ENCODE measurements at regions not wholly inside any gene's neighbourhood (a gene's known extent, or its start where the extent isn't known, plus 50 kb on each side); places are given as distances from the start of the nearest gene placed in this dataset.
A peak's percentile ranks its signal among the peaks of the same experiment; 100 is the strongest.

GRCh38 chr2:70391988-70392387 is 90.1 kb upstream of the FAM136A start:
- no peak overlapping the region for H3K4me3 ChIP-seq (ENCODE audit: low read length)
- H3K4me1 ChIP-seq (ENCODE audit: low read length): peaks cover 30% of the 10 kb centered on the region
- no peaks in the 10 kb centered on the region for H3K36me3 ChIP-seq (replicated peaks; ENCODE audit: insufficient read depth, low read length)
- DNase-seq: no peak
- H4K20me1 ChIP-seq (ENCODE audit: insufficient read depth, low read length): no peaks in the 10 kb centered on the region
- H2AFZ ChIP-seq (ENCODE audit: low read length): no peak overlapping the region
- peaks cover 13% of the 10 kb centered on the region for H3F3A ChIP-seq (ENCODE audit: insufficient read depth, low read length)
- peak overlapping the region; percentile 62; the same call in 1 of the 2 replicates for H3K27ac ChIP-seq (ENCODE audit: low read length)
- no peak overlapping the region for H3K9ac ChIP-seq (ENCODE audit: low read length)
- no peaks in the 10 kb centered on the region for H3K9me3 ChIP-seq (replicated peaks; ENCODE audit: insufficient read depth, low read length)
- H3K4me2 ChIP-seq (ENCODE audit: low read depth, low read length): no peak overlapping the region
- H3K27me3 ChIP-seq (replicated peaks; ENCODE audit: insufficient read depth, low read length): no peaks in the 10 kb centered on the region
- H3K79me2 ChIP-seq (ENCODE audit: low read length): no peaks in the 10 kb centered on the region
- no peaks in the 10 kb centered on the region for H3K9me2 ChIP-seq (replicated peaks; ENCODE audit: insufficient read depth, low read length)
- TF ChIP-seq EZH2 (optimal IDR thresholded peaks at IDR 0.05; ENCODE audit: low read depth, low read length) (no peak), CTCF (IDR thresholded peaks at IDR 0.05; ENCODE audit: low read length) (no peak)

- Histone ChIP-seq H3K27ac (ENCODE audit: low read length) (no peak overlapping the region), H3K9me2 (replicated peaks; ENCODE audit: insufficient read depth, low read length) (no peaks in the 10 kb centered on the region), H2AFZ (ENCODE audit: low read length) (no peak overlapping the region), H3K4me3 (ENCODE audit: low read length) (no peak overlapping the region), H3K79me2 (ENCODE audit: low read length) (no peaks in the 10 kb centered on the region), H3K9me3 (replicated peaks; ENCODE audit: insufficient read depth, low read length) (no peaks in the 10 kb centered on the region), H3K4me2 (ENCODE audit: low read depth, low read length) (no peak overlapping the region), H3F3A (ENCODE audit: insufficient read depth, low read length) (peaks cover 13% of the 10 kb centered on the region), H4K20me1 (ENCODE audit: insufficient read depth, low read length) (no peaks in the 10 kb centered on the region), H3K27me3 (replicated peaks; ENCODE audit: insufficient read depth, low read length) (no peaks in the 10 kb centered on the region), H3K4me1 (ENCODE audit: low read length) (peaks cover 30% of the 10 kb centered on the region), H3K9ac (ENCODE audit: low read length) (no peak overlapping the region), H3K36me3 (replicated peaks; ENCODE audit: insufficient read depth, low read length) (no peaks in the 10 kb centered on the region)
- TF ChIP-seq EZH2 (optimal IDR thresholded peaks at IDR 0.05; ENCODE audit: low read depth, low read length) (no peak), CTCF (IDR thresholded peaks at IDR 0.05; ENCODE audit: low read length) (no peak), EZH2phosphoT487 (IDR thresholded peaks at IDR 0.05; ENCODE audit: low read length) (no peak)
- no peak for DNase-seq
These were observed 89.4 kb upstream of the FAM136A start for GRCh38 chr2:70391259-70391658.

GRCh38 chr2:70388813-70389212 is 86.9 kb upstream of the FAM136A start:
- Histone ChIP-seq H4K20me1 (ENCODE audit: insufficient read depth, low read length) (no peaks in the 10 kb centered on the region), H3K36me3 (replicated peaks; ENCODE audit: insufficient read depth, low read length) (no peaks in the 10 kb centered on the region), H3K27me3 (replicated peaks; ENCODE audit: insufficient read depth, low read length) (no peaks in the 10 kb centered on the region), H3K4me2 (ENCODE audit: low read depth, low read length) (no peak overlapping the region), H3K9me3 (replicated peaks; ENCODE audit: insufficient read depth, low read length) (no peaks in the 10 kb centered on the region), H3K79me2 (ENCODE audit: low read length) (no peaks in the 10 kb centered on the region), H3K27ac (ENCODE audit: low read length) (no peak overlapping the region), H3K9me2 (replicated peaks; ENCODE audit: insufficient read depth, low read length) (no peaks in the 10 kb centered on the region), H3K4me3 (ENCODE audit: low read length) (no peak overlapping the region), H3K4me1 (ENCODE audit: low read length) (peaks cover 27% of the 10 kb centered on the region), H3F3A (ENCODE audit: insufficient read depth, low read length) (peaks cover 13% of the 10 kb centered on the region), H2AFZ (ENCODE audit: low read length) (no peak overlapping the region), H3K9ac (ENCODE audit: low read length) (no peak overlapping the region)
- TF ChIP-seq CTCF (IDR thresholded peaks at IDR 0.05; ENCODE audit: low read length) (no peak), EZH2phosphoT487 (IDR thresholded peaks at IDR 0.05; ENCODE audit: low read length) (no peak), EZH2 (optimal IDR thresholded peaks at IDR 0.05; ENCODE audit: low read depth, low read length) (no peak)
- no peak for DNase-seq

Data from MM.1S (cell line).